Adrenal gland (tissue), 5 donors: ENCODE measurements at regions not wholly inside any gene's neighbourhood (a gene's known extent, or its start where the extent isn't known, plus 50 kb on each side); places are given as distances from the start of the nearest gene placed in this dataset.

Experiments
- POLR2A ChIP-seq, 2 donors: fragments of 450-650 bp; IDR thresholded peaks; one replicate each; pipeline ENCODE4 v1.6.1; 2017; ENCODE audit warnings: antibody characterized with exemption in 2 of 2, mild to moderate bottlenecking in 2 of 2, moderate library complexity in 1 of 2
- TF ChIP-seq, protein P1 (sequence below), 6 experiments: fragments of 450-650 bp in 4 of 6; fragments of 200-600 bp in 2 of 6; sonication (generic) in 1 of 6; IDR thresholded peaks; 1 replicate in 5 of 6; 2 replicates in 1 of 6; pipeline versions ENCODE4 v1.5.1 to v1.8.0; 2016 to 2021; ENCODE audit warnings: antibody characterized with exemption in 6 of 6, mild to moderate bottlenecking in 2 of 6, moderate library complexity in 1 of 6
- donor health status: DM: no; HTN: no; CAD: no.

DNA sequence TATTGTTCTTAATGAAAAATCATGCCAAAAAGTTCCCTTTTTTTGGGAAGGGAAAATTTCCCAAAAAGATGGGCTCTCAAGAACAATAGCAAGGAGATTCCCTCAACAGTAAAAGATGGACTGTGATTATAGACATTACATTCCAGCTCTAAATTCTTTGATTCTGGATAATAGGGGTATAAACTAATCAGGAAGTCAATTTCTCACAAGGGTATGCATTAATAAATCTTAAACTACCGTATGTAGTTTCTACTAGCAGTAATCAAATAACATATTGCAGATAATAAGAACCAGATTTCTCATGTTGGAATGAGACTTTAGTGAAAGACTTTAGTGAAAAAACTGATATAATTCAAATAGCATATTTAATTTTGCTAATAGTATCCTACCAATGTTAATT is 144.8 kb upstream of the PTPRG start:
- TF ChIP-seq POLR2A (IDR thresholded peaks at IDR 0.05) = no peak
- TF ChIP-seq, protein P1, sequence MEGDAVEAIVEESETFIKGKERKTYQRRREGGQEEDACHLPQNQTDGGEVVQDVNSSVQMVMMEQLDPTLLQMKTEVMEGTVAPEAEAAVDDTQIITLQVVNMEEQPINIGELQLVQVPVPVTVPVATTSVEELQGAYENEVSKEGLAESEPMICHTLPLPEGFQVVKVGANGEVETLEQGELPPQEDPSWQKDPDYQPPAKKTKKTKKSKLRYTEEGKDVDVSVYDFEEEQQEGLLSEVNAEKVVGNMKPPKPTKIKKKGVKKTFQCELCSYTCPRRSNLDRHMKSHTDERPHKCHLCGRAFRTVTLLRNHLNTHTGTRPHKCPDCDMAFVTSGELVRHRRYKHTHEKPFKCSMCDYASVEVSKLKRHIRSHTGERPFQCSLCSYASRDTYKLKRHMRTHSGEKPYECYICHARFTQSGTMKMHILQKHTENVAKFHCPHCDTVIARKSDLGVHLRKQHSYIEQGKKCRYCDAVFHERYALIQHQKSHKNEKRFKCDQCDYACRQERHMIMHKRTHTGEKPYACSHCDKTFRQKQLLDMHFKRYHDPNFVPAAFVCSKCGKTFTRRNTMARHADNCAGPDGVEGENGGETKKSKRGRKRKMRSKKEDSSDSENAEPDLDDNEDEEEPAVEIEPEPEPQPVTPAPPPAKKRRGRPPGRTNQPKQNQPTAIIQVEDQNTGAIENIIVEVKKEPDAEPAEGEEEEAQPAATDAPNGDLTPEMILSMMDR (IDR thresholded peaks at IDR 0.05) = no peak
